ENCODE measurements at regions not wholly inside any gene's neighbourhood (a gene's known extent, or its start where the extent isn't known, plus 50 kb on each side); places are given as distances from the start of the nearest gene placed in this dataset.
"Not testable (repeated sequence)": the region's sequence is repeated elsewhere in the genome, so short reads cannot be mapped to it uniquely, and the experiment has no call there.

DNA sequence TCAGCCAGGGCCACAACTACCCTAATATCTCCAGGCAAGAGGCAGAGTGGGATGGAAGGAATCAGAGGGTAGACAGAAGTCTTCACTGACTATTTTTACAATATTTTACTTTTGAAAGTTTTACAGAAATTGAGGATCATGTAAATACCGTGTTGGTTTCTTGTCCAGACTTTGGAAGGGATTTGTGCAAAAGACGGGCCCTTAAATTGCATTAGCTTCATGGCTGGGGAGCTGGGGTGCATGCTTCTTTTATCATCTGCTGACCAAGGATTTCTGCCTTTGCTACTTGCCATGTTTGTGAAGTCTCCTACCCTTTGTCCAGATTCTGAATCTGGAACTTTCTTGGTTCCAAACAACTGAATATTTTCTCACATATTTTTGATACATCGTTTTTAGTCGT, 107.7 kb upstream of the GRIN3A start:
- Histone ChIP-seq H3K36me3 (ENCODE audit: control insufficient read depth, insufficient read depth, low read length) (no peaks in the 10 kb centered on the region), H3K4me3 (ENCODE audit: low read depth, low read length) (no peak overlapping the region), H3K9me3 (ENCODE audit: control insufficient read depth, insufficient read depth, low read depth, low read length) (no peaks in the 10 kb centered on the region), H3K27me3 (ENCODE audit: control insufficient read depth, insufficient read depth, low read length) (no peaks in the 10 kb centered on the region), H3K27ac (ENCODE audit: low read depth, low read length) (no peak overlapping the region), H3K4me1 (ENCODE audit: control insufficient read depth, insufficient read depth, low read length) (no peaks in the 10 kb centered on the region), H3K9ac (ENCODE audit: low read length) (no peak overlapping the region)

DNA sequence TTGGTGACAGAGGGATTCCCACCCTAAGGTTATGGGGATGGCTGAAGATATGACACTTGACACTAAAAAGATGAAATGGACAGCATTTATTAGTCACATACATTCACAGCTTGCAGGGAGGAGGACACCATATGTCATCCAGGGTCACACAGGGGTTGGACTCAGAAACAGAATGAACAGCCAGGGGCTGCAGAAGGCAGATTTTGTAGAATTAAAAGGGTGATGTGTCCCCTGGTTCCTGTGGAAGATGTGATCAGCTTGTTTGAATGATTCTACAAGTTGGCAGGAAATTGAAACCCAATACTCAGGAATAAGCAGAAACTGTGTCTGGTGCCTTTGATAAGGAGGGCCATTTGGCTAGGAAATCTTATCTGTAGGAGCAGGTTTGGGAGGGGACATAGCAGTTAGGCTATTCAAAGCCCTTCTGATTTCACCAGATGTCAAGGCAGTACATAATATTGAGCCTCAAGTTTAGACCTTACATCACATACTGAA, 102.3 kb upstream of the GRIN3A start:
- Histone ChIP-seq H3K4me3 (ENCODE audit: low read depth, low read length) (no peak overlapping the region), H3K27ac (ENCODE audit: low read depth, low read length) (no peak overlapping the region), H3K4me1 (ENCODE audit: control insufficient read depth, insufficient read depth, low read length) (no peaks in the 10 kb centered on the region), H3K36me3 (ENCODE audit: control insufficient read depth, insufficient read depth, low read length) (no peaks in the 10 kb centered on the region), H3K9ac (ENCODE audit: low read length) (no peak overlapping the region), H3K9me3 (ENCODE audit: control insufficient read depth, insufficient read depth, low read depth, low read length) (no peaks in the 10 kb centered on the region), H3K27me3 (ENCODE audit: control insufficient read depth, insufficient read depth, low read length) (no peaks in the 10 kb centered on the region)

DNA sequence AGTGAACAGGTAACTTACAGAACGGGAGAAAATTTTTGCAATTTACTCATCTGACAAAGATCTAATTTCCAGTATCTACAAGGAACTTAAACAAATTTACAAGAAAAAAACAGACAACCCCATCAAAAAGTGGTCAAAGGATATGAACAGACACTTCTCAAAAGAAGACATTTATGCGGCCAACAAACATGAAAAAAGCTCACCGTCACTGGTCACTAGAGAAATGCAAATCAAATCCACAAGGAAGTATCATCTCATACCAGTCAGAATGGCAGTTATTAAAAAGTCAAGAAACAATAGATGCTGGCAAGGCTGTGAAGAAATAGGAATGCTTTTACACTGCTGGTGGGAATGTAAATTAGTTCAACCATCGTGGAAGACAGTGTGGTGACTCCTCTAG, 100.5 kb upstream of the GRIN3A start:
- not testable (repeated sequence) for H3K4me3 ChIP-seq (ENCODE audit: low read depth, low read length); H3K27me3 ChIP-seq (ENCODE audit: control insufficient read depth, insufficient read depth, low read length); H3K4me1 ChIP-seq (ENCODE audit: control insufficient read depth, insufficient read depth, low read length); H3K27ac ChIP-seq (ENCODE audit: low read depth, low read length); H3K36me3 ChIP-seq (ENCODE audit: control insufficient read depth, insufficient read depth, low read length); H3K9ac ChIP-seq (ENCODE audit: low read length); H3K9me3 ChIP-seq (ENCODE audit: control insufficient read depth, insufficient read depth, low read depth, low read length)

DNA sequence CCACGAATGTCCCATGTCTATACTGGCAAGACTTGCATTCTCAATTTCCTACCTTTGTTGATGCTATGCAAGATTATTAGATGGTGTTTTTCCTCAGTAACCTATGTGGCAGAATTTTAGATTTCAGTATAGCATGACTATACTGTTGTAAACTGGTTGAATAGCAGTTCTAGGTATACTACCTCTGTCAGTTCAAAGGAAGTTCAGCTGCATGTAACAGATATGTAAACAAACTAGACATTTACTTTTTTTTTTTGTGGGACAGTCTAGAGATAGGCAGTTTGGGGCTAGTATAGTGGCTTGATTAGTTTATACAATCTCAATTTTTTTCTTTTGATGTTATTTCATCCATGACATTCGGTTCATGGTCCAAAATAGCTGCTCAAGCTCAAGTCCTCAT, 97.6 kb upstream of the GRIN3A start:
- no peak overlapping the region for H3K4me3 ChIP-seq (ENCODE audit: low read depth, low read length)
- no peaks in the 10 kb centered on the region for H3K9me3 ChIP-seq (ENCODE audit: control insufficient read depth, insufficient read depth, low read depth, low read length)
- H3K27me3 ChIP-seq (ENCODE audit: control insufficient read depth, insufficient read depth, low read length), result no peaks in the 10 kb centered on the region; the same call in 1 of the 2 replicates
- H3K9ac ChIP-seq (ENCODE audit: low read length), result no peak overlapping the region
- H3K36me3 ChIP-seq (ENCODE audit: control insufficient read depth, insufficient read depth, low read length), result no peaks in the 10 kb centered on the region
- no peaks in the 10 kb centered on the region for H3K4me1 ChIP-seq (ENCODE audit: control insufficient read depth, insufficient read depth, low read length)
- H3K27ac ChIP-seq (ENCODE audit: low read depth, low read length), result no peak overlapping the region

DNA sequence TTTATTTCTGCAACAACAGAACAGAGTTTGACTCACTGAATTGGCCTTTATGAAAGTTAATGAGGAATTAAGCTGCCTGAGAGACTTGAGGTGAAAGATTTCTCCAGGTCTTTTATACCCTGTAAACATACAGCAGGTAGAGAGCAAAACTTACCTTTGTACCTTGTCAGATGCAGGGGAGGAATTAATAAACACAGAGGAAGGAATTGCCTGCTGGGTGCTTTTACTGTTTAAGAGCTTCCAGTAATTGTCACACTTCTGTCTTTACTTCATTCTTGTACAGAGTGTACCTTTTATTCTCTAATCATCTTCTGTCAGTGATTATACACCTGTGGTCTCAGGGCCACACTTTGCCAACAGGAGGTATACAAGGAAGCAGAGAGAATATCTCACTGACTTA, 94.0 kb upstream of the GRIN3A start:
- no peak overlapping the region for H3K4me3 ChIP-seq (ENCODE audit: low read depth, low read length)
- H3K9ac ChIP-seq (ENCODE audit: low read length), result no peak overlapping the region
- H3K36me3 ChIP-seq (ENCODE audit: control insufficient read depth, insufficient read depth, low read length), result no peaks in the 10 kb centered on the region
- no peaks in the 10 kb centered on the region for H3K4me1 ChIP-seq (ENCODE audit: control insufficient read depth, insufficient read depth, low read length)
- H3K27me3 ChIP-seq (ENCODE audit: control insufficient read depth, insufficient read depth, low read length), result no peaks in the 10 kb centered on the region; the same call in 1 of the 2 replicates
- no peaks in the 10 kb centered on the region for H3K9me3 ChIP-seq (ENCODE audit: control insufficient read depth, insufficient read depth, low read depth, low read length)
- no peak overlapping the region for H3K27ac ChIP-seq (ENCODE audit: low read depth, low read length)

GRCh38 chr9:101821450-101821849, 83.0 kb upstream of the GRIN3A start:
- not testable (repeated sequence) for H3K9me3 ChIP-seq (ENCODE audit: control insufficient read depth, insufficient read depth, low read depth, low read length); H3K36me3 ChIP-seq (ENCODE audit: control insufficient read depth, insufficient read depth, low read length); H3K27me3 ChIP-seq (ENCODE audit: control insufficient read depth, insufficient read depth, low read length); H3K4me1 ChIP-seq (ENCODE audit: control insufficient read depth, insufficient read depth, low read length); H3K27ac ChIP-seq (ENCODE audit: low read depth, low read length); H3K4me3 ChIP-seq (ENCODE audit: low read depth, low read length); H3K9ac ChIP-seq (ENCODE audit: low read length)

DNA sequence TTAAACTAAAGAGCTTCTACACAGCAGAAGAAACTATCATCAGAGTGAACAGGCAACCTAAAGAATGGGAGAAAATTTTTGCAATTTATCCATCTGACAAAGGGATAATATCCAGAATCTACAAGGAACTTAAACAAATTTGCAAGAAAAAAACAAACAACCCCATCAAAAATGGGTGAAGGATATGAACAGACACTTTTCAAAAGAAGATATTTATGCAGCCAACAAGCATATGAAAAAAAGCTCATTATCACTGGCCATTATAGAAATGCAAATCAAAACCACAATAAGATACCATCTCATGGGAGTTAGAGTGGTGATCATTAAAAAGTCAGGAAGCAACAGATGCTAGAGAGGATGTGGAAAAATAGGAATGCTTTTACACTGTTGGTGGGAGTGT, 82.5 kb upstream of the GRIN3A start:
- H3K36me3 ChIP-seq (ENCODE audit: control insufficient read depth, insufficient read depth, low read length); H3K9ac ChIP-seq (ENCODE audit: low read length); H3K4me1 ChIP-seq (ENCODE audit: control insufficient read depth, insufficient read depth, low read length); H3K4me3 ChIP-seq (ENCODE audit: low read depth, low read length); H3K27ac ChIP-seq (ENCODE audit: low read depth, low read length); H3K9me3 ChIP-seq (ENCODE audit: control insufficient read depth, insufficient read depth, low read depth, low read length); H3K27me3 ChIP-seq (ENCODE audit: control insufficient read depth, insufficient read depth, low read length): not testable (repeated sequence)

DNA sequence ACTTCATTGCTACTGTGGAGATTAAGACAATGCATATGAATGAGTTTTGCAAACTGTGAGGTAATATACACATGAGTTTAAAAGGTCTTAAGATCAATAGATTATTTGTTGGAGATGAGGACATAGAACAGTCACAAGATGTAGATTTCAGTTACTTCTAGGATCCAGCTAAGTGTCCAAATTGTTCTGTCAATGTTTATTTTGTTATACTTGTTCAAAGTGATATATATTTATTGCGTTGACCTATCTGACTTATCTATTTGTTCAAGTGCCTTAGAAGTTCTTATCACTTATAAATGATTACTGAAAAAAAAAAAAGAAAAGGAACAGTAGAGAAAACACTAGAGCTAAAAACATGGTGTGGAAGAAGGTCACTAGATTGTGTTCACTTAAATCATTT, 75.6 kb upstream of the GRIN3A start:
- Histone ChIP-seq H3K9me3 (ENCODE audit: control insufficient read depth, insufficient read depth, low read depth, low read length) (no peaks in the 10 kb centered on the region), H3K27me3 (ENCODE audit: control insufficient read depth, insufficient read depth, low read length) (no peaks in the 10 kb centered on the region), H3K4me3 (ENCODE audit: low read depth, low read length) (no peak overlapping the region), H3K9ac (ENCODE audit: low read length) (no peak overlapping the region), H3K27ac (ENCODE audit: low read depth, low read length) (no peak overlapping the region), H3K36me3 (ENCODE audit: control insufficient read depth, insufficient read depth, low read length) (no peaks in the 10 kb centered on the region), H3K4me1 (ENCODE audit: control insufficient read depth, insufficient read depth, low read length) (no peaks in the 10 kb centered on the region)

DNA sequence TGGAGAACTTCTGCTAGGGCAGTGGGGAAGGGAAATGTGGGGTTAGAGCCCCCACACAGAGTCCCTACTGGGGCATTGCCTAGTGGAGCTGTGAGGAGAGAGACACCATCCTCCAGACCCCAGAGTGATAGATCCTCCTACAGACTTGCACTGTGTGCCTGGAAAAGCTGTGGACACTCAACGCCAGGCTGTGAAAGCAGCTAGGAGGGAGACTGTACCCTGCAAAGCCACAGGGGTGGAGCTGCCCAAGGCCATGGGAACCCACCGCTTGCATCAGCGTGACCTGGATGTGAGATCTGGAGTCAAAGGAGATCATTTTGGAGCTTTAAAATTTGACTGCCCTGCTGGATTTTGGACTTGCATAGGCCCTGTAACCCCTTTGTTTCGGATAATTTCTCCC, 69.4 kb upstream of the GRIN3A start:
- H3K4me3 ChIP-seq (ENCODE audit: low read depth, low read length); H3K9me3 ChIP-seq (ENCODE audit: control insufficient read depth, insufficient read depth, low read depth, low read length); H3K27me3 ChIP-seq (ENCODE audit: control insufficient read depth, insufficient read depth, low read length); H3K36me3 ChIP-seq (ENCODE audit: control insufficient read depth, insufficient read depth, low read length); H3K27ac ChIP-seq (ENCODE audit: low read depth, low read length); H3K4me1 ChIP-seq (ENCODE audit: control insufficient read depth, insufficient read depth, low read length); H3K9ac ChIP-seq (ENCODE audit: low read length): not testable (repeated sequence)

- H3K27me3 ChIP-seq (ENCODE audit: control insufficient read depth, insufficient read depth, low read length), result peaks cover 6% of the 10 kb centered on the region
- H3K4me1 ChIP-seq (ENCODE audit: control insufficient read depth, insufficient read depth, low read length), result no peaks in the 10 kb centered on the region
- no peak overlapping the region for H3K27ac ChIP-seq (ENCODE audit: low read depth, low read length)
- no peak overlapping the region for H3K4me3 ChIP-seq (ENCODE audit: low read depth, low read length)
- no peak overlapping the region for H3K9ac ChIP-seq (ENCODE audit: low read length)
- no peaks in the 10 kb centered on the region for H3K36me3 ChIP-seq (ENCODE audit: control insufficient read depth, insufficient read depth, low read length)
- no peaks in the 10 kb centered on the region for H3K9me3 ChIP-seq (ENCODE audit: control insufficient read depth, insufficient read depth, low read depth, low read length)
Measured at GRCh38 chr9:101796044-101796443, 57.6 kb upstream of the GRIN3A start.

DNA sequence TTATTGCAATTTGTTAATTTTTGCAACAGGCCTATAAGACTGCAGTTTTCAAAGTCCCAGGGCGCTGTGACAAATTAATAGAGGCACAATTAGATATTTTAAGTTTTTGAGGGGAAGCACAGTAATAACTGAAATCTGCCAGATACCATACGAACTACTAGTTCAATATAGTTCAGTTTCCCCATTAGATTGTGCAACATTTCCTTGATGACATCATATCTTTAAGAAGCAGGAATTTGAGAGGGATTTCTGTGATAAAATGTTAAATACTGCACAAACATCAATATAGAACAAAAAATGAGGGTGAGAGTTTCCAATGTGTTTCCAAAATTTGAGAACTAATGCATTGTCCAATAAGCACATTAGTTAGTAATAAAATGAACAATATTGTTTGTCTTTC, 56.7 kb upstream of the GRIN3A start:
- Histone ChIP-seq H3K27me3 (ENCODE audit: control insufficient read depth, insufficient read depth, low read length) (peaks cover 5% of the 10 kb centered on the region), H3K9me3 (ENCODE audit: control insufficient read depth, insufficient read depth, low read depth, low read length) (no peaks in the 10 kb centered on the region), H3K4me1 (ENCODE audit: control insufficient read depth, insufficient read depth, low read length) (no peaks in the 10 kb centered on the region), H3K36me3 (ENCODE audit: control insufficient read depth, insufficient read depth, low read length) (no peaks in the 10 kb centered on the region), H3K9ac (ENCODE audit: low read length) (no peak overlapping the region), H3K27ac (ENCODE audit: low read depth, low read length) (no peak overlapping the region), H3K4me3 (ENCODE audit: low read depth, low read length) (no peak overlapping the region)

GRCh38 chr9:101792475-101792874, 54.0 kb upstream of the GRIN3A start:
- Histone ChIP-seq H3K9ac (ENCODE audit: low read length) (no peak overlapping the region), H3K4me1 (ENCODE audit: control insufficient read depth, insufficient read depth, low read length) (no peaks in the 10 kb centered on the region), H3K9me3 (ENCODE audit: control insufficient read depth, insufficient read depth, low read depth, low read length) (no peaks in the 10 kb centered on the region), H3K27me3 (ENCODE audit: control insufficient read depth, insufficient read depth, low read length) (peaks cover 11% of the 10 kb centered on the region), H3K36me3 (ENCODE audit: control insufficient read depth, insufficient read depth, low read length) (no peaks in the 10 kb centered on the region), H3K27ac (ENCODE audit: low read depth, low read length) (no peak overlapping the region), H3K4me3 (ENCODE audit: low read depth, low read length) (no peak overlapping the region)
